ENCODE measurements at regions not wholly inside any gene's neighbourhood (a gene's known extent, or its start where the extent isn't known, plus 50 kb on each side); places are given as distances from the start of the nearest gene placed in this dataset.

DNA sequence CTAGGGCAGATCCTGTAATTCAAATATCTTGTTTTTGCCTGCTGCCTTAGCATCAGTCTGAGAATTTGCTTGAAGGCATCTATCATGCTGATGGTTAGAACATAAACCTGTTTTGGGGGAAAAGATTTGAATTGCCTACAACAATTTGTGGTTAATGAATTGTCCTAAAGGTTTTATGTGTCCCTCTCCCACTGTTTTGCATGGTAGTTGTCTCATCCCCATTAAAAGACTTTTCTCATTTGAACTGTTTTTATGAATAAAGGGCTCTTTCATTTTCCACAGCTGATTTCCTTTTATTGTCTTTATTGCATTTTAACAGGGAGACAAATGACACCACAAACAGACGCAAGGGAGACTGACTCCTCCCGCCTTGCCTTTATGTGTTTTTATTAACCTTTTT is 275.6 kb downstream of the PIK3C3 start:
- H3K4me3 ChIP-seq (ENCODE audit: low read depth, low read length): no peak overlapping the region
- no peaks in the 10 kb centered on the region for H3K36me3 ChIP-seq (ENCODE audit: control insufficient read depth, insufficient read depth, low read length)
- no peak overlapping the region for H3K9ac ChIP-seq (ENCODE audit: low read depth, low read length)
- H3K27ac ChIP-seq (ENCODE audit: low read depth, low read length): no peak overlapping the region
- H3K27me3 ChIP-seq (ENCODE audit: control insufficient read depth, insufficient read depth, low read length): no peaks in the 10 kb centered on the region
- H3K9me3 ChIP-seq (ENCODE audit: control insufficient read depth, insufficient read depth, low read length): no peaks in the 10 kb centered on the region
- H3K4me1 ChIP-seq (ENCODE audit: control insufficient read depth, insufficient read depth, low read length): 0 out of 2 replicates have a peak, but pooled peaks cover 4% of the 10 kb centered on the region

DNA sequence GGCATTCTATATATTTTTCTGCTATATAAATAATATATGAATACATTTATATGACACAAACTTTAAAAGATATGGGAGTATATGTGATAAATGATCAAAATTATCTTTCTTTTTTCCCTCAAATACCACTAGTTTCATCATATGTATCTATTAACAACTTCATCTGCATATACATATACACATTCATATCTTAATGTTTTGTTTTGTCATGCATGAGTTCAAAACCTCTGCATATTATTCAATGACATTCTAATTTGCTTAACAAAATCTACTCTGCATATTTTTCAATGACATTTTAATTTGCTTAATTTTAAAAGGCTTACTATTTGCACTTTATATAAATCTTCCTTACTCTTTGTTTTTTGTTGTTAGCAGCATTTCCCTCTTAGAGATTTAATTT is 276.2 kb downstream of the PIK3C3 start:
- Histone ChIP-seq H3K27me3 (ENCODE audit: control insufficient read depth, insufficient read depth, low read length) (no peaks in the 10 kb centered on the region), H3K9me3 (ENCODE audit: control insufficient read depth, insufficient read depth, low read length) (no peaks in the 10 kb centered on the region), H3K9ac (ENCODE audit: low read depth, low read length) (no peak overlapping the region), H3K4me3 (ENCODE audit: low read depth, low read length) (no peak overlapping the region), H3K27ac (ENCODE audit: low read depth, low read length) (no peak overlapping the region), H3K36me3 (ENCODE audit: control insufficient read depth, insufficient read depth, low read length) (no peaks in the 10 kb centered on the region), H3K4me1 (ENCODE audit: control insufficient read depth, insufficient read depth, low read length) (0 out of 2 replicates have a peak, but pooled peaks cover 4% of the 10 kb centered on the region)

DNA sequence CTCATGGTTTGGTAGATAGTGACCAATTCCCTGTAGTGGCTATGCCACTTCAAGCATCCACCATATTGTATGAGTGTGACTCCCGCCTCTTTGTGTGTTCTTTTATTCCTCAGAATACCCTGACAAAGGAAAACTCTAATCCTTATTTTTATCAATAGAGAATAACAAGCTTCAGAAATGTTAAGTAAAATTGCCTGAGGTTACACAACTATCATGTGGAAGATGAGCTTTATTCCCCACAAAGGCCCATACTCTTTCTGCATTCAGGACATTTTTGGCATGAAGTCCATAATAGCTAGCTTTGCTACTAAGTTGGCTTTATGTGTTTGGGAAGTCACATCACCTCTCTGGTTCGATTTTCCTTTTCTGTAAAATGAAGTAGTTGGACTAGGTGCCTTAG is 276.8 kb downstream of the PIK3C3 start:
- H3K9me3 ChIP-seq (ENCODE audit: control insufficient read depth, insufficient read depth, low read length): no peaks in the 10 kb centered on the region
- 0 out of 2 replicates have a peak, but pooled peaks cover 4% of the 10 kb centered on the region for H3K4me1 ChIP-seq (ENCODE audit: control insufficient read depth, insufficient read depth, low read length)
- no peaks in the 10 kb centered on the region for H3K36me3 ChIP-seq (ENCODE audit: control insufficient read depth, insufficient read depth, low read length)
- H3K4me3 ChIP-seq (ENCODE audit: low read depth, low read length): no peak overlapping the region
- H3K27ac ChIP-seq (ENCODE audit: low read depth, low read length): no peak overlapping the region
- no peaks in the 10 kb centered on the region for H3K27me3 ChIP-seq (ENCODE audit: control insufficient read depth, insufficient read depth, low read length)
- no peak overlapping the region for H3K9ac ChIP-seq (ENCODE audit: low read depth, low read length)

DNA sequence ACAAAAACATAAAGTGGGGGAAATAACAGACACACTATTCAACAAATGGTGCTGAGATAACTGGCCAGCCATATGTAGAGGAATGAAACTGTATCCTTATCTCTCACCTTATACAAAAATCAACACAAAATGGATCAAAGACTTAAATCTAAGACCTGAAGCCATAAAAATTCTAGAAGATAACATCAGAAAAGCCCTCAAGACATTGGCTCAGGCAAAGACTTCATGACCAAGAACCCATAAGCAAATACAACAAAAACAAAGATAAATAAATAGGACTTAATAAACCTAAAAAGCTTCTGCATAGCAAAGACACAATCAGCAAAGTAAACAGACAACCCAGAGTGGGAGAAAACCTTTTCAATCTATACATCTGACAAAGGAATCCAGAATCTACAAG is 278.9 kb downstream of the PIK3C3 start:
- Histone ChIP-seq H3K4me1 (ENCODE audit: control insufficient read depth, insufficient read depth, low read length) (no peaks in the 10 kb centered on the region), H3K27ac (ENCODE audit: low read depth, low read length) (no peak overlapping the region), H3K36me3 (ENCODE audit: control insufficient read depth, insufficient read depth, low read length) (no peaks in the 10 kb centered on the region), H3K9me3 (ENCODE audit: control insufficient read depth, insufficient read depth, low read length) (no peaks in the 10 kb centered on the region), H3K9ac (ENCODE audit: low read depth, low read length) (no peak overlapping the region), H3K27me3 (ENCODE audit: control insufficient read depth, insufficient read depth, low read length) (no peaks in the 10 kb centered on the region), H3K4me3 (ENCODE audit: low read depth, low read length) (no peak overlapping the region)

DNA sequence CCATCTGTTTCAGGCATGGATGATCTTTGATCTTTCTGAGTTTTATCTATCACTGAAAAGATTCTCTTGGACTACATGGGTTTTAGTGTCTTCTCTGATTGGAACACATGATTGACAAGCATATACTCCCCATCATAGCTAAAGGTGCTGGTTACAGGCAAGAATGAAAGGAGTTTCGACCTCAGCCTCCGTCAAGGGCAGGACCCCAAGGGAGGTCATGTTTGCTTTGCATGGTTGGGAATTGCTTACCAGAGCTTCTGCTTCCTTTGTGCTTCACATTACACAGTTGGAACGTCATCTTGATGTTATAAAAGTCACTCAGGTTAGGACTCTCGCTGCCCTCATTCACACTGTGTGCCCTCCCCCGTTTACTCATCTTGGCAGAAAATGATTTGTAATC is 287.7 kb downstream of the PIK3C3 start:
- Histone ChIP-seq H3K27ac (ENCODE audit: low read depth, low read length) (no peak overlapping the region), H3K27me3 (ENCODE audit: control insufficient read depth, insufficient read depth, low read length) (no peaks in the 10 kb centered on the region)

DNA sequence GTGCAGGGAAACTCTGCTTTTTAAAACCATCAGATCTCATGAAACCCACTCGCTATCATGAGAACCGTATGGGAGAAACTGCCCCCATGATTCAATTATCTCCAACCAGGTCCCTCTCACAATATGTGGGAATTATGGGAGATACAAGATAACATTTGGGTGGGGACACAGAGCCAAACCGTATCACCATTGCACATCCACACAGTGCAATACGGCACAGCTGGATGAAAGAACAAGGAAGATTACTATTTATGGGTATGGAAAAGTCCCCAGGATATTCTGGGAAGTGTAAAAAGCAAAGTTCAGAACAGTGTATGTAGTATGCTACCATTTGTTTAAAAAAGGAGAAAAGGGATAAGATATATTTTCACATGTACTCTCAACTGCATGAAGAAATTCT is 290.1 kb downstream of the PIK3C3 start:
- Histone ChIP-seq H3K9ac (ENCODE audit: low read depth, low read length) (no peak overlapping the region), H3K27ac (ENCODE audit: low read depth, low read length) (no peak overlapping the region), H3K9me3 (ENCODE audit: control insufficient read depth, insufficient read depth, low read length) (peaks cover 4% of the 10 kb centered on the region; the same call in 1 of the 2 replicates), H3K4me3 (ENCODE audit: low read depth, low read length) (no peak overlapping the region), H3K4me1 (ENCODE audit: control insufficient read depth, insufficient read depth, low read length) (no peaks in the 10 kb centered on the region), H3K27me3 (ENCODE audit: control insufficient read depth, insufficient read depth, low read length) (no peaks in the 10 kb centered on the region), H3K36me3 (ENCODE audit: control insufficient read depth, insufficient read depth, low read length) (no peaks in the 10 kb centered on the region)

More for the DNA sequence above, 287.7 kb downstream of the PIK3C3 start:
- no peak overlapping the region for H3K9ac ChIP-seq (ENCODE audit: low read depth, low read length)
- no peaks in the 10 kb centered on the region for H3K36me3 ChIP-seq (ENCODE audit: control insufficient read depth, insufficient read depth, low read length)
- no peaks in the 10 kb centered on the region for H3K4me1 ChIP-seq (ENCODE audit: control insufficient read depth, insufficient read depth, low read length)
- peaks cover 4% of the 10 kb centered on the region; the same call in 1 of the 2 replicates for H3K9me3 ChIP-seq (ENCODE audit: control insufficient read depth, insufficient read depth, low read length)
- no peak overlapping the region for H3K4me3 ChIP-seq (ENCODE audit: low read depth, low read length)

GRCh38 chr18:42255908-42256765 is 301.1 kb downstream of the PIK3C3 start:
- Histone ChIP-seq H3K27ac (ENCODE audit: low read depth, low read length) (no peak overlapping the region), H3K4me1 (ENCODE audit: control insufficient read depth, insufficient read depth, low read length) (no peaks in the 10 kb centered on the region), H3K4me3 (ENCODE audit: low read depth, low read length) (no peak overlapping the region), H3K27me3 (ENCODE audit: control insufficient read depth, insufficient read depth, low read length) (no peaks in the 10 kb centered on the region), H3K9ac (ENCODE audit: low read depth, low read length) (no peak overlapping the region), H3K36me3 (ENCODE audit: control insufficient read depth, insufficient read depth, low read length) (no peaks in the 10 kb centered on the region), H3K9me3 (ENCODE audit: control insufficient read depth, insufficient read depth, low read length) (no peaks in the 10 kb centered on the region)

DNA sequence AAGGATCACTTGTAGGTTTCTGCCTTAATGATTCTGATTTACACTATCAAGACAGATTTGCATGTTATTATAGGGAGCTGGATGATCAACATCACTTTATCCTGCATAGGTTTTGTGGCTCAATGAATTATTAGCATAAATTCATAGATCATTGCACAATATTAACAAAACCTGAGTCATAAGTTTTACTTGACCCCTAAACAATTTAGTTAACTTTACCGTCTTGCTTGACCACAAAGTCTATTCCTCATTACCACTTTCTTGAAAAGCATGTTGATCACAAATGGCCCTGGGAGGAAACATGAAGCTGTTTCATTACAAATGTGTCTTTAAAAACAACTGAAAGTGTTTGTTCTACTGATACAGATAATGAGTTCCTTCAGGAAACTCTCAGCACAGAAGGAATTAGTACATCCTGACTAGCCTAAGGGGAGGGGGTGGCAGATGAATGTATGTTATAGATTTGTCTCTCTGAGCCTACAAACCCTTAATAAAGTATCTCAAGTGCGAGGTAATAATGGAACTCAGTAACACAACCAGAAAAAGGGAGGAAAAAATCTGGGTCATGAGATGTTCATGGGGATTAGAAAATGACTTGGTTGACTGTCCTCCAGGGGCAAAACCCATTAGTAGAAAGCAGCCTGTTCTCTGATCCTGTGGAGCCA is 303.4 kb downstream of the PIK3C3 start:
- Histone ChIP-seq H3K9ac (ENCODE audit: low read depth, low read length) (no peak overlapping the region), H3K27me3 (ENCODE audit: control insufficient read depth, insufficient read depth, low read length) (no peaks in the 10 kb centered on the region), H3K4me1 (ENCODE audit: control insufficient read depth, insufficient read depth, low read length) (no peaks in the 10 kb centered on the region), H3K4me3 (ENCODE audit: low read depth, low read length) (no peak overlapping the region), H3K27ac (ENCODE audit: low read depth, low read length) (no peak overlapping the region), H3K36me3 (ENCODE audit: control insufficient read depth, insufficient read depth, low read length) (no peaks in the 10 kb centered on the region), H3K9me3 (ENCODE audit: control insufficient read depth, insufficient read depth, low read length) (no peaks in the 10 kb centered on the region)

GRCh38 chr18:42261731-42262130 is 306.7 kb downstream of the PIK3C3 start:
- no peaks in the 10 kb centered on the region for H3K27me3 ChIP-seq (ENCODE audit: control insufficient read depth, insufficient read depth, low read length)
- H3K36me3 ChIP-seq (ENCODE audit: control insufficient read depth, insufficient read depth, low read length): no peaks in the 10 kb centered on the region
- no peak overlapping the region for H3K9ac ChIP-seq (ENCODE audit: low read depth, low read length)
- no peak overlapping the region for H3K27ac ChIP-seq (ENCODE audit: low read depth, low read length)
- H3K9me3 ChIP-seq (ENCODE audit: control insufficient read depth, insufficient read depth, low read length): no peaks in the 10 kb centered on the region
- H3K4me1 ChIP-seq (ENCODE audit: control insufficient read depth, insufficient read depth, low read length): no peaks in the 10 kb centered on the region
- H3K4me3 ChIP-seq (ENCODE audit: low read depth, low read length): no peak overlapping the region

DNA sequence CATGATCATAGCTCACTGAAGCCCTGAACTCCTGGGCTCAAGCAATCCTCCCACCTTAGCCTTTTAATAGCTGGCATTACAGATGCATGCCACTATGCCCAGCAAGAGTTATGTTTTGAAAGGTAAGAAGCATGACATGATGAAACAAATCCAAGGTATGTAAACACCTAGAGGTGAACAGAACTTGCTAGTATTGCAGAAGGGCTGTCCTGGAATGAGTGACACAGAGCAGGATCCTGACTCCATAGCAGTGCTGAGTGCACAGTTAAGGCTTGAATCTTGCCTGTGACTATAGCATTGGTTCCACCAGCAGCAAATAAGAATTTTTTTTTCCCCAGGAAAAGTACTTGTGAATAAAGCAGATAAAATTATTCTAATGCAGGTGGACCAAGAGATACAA is 309.5 kb downstream of the PIK3C3 start:
- H3K4me1 ChIP-seq (ENCODE audit: control insufficient read depth, insufficient read depth, low read length): 0 out of 2 replicates have a peak, but pooled peaks cover 5% of the 10 kb centered on the region
- no peaks in the 10 kb centered on the region for H3K9me3 ChIP-seq (ENCODE audit: control insufficient read depth, insufficient read depth, low read length)

DNA sequence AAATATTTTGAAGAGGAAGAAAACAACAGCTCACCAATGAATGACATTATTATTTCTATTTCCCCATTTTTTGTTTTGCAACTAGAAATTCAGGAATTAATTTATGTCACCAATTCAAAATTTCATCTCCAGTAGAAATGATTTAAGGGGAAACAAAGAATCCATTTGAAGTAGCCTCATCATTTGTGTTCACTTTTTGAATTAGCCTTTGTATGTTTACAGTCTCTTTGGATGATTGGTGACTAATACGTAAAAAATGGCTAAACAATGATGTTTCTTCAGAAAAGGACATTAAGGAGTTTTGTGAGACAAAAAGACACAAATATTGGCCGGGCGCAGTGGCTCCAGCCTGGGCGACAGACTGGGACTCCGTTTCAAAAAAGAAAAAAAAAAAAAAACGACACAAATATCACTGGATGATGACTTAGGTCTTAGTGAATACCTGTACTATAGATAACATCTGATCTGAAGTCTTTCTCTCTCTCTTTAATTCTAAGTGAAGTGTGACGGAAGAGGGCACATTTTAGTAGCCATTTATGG is 313.2 kb downstream of the PIK3C3 start:
- 0 out of 2 replicates have a peak, but pooled peaks cover 5% of the 10 kb centered on the region for H3K4me1 ChIP-seq (ENCODE audit: control insufficient read depth, insufficient read depth, low read length)
- H3K27me3 ChIP-seq (ENCODE audit: control insufficient read depth, insufficient read depth, low read length): no peaks in the 10 kb centered on the region
- no peaks in the 10 kb centered on the region for H3K9me3 ChIP-seq (ENCODE audit: control insufficient read depth, insufficient read depth, low read length)
- H3K27ac ChIP-seq (ENCODE audit: low read depth, low read length): no peak overlapping the region
- H3K9ac ChIP-seq (ENCODE audit: low read depth, low read length): no peak overlapping the region
- H3K4me3 ChIP-seq (ENCODE audit: low read depth, low read length): no peak overlapping the region
- H3K36me3 ChIP-seq (ENCODE audit: control insufficient read depth, insufficient read depth, low read length): no peaks in the 10 kb centered on the region

More for the DNA sequence above, 309.5 kb downstream of the PIK3C3 start:
- Histone ChIP-seq H3K4me3 (ENCODE audit: low read depth, low read length) (no peak overlapping the region), H3K36me3 (ENCODE audit: control insufficient read depth, insufficient read depth, low read length) (no peaks in the 10 kb centered on the region), H3K9ac (ENCODE audit: low read depth, low read length) (no peak overlapping the region), H3K27me3 (ENCODE audit: control insufficient read depth, insufficient read depth, low read length) (no peaks in the 10 kb centered on the region), H3K27ac (ENCODE audit: low read depth, low read length) (no peak overlapping the region)

Data from HUES48 (cell line).